ENCODE measurements at regions not wholly inside any gene's neighbourhood (a gene's known extent, or its start where the extent isn't known, plus 50 kb on each side); places are given as distances from the start of the nearest gene placed in this dataset.

GRCh38 chr4:79014230-79014629, 75.0 kb upstream of the PAQR3 start:
- no peak overlapping the region for H3K4me3 Mint-ChIP-seq
- Histone ChIP-seq H2BK5ac (ENCODE audit: insufficient read length, low read length) (no peak overlapping the region), H3K23me2 (ENCODE audit: insufficient read length, low read depth, low read length, poor library complexity, severe bottlenecking) (no peaks in the 10 kb centered on the region), H4K20me1 (ENCODE audit: control insufficient read depth, insufficient read depth, insufficient read length) (no peaks in the 10 kb centered on the region), H2BK12ac (ENCODE audit: insufficient read length, low read depth, low read length) (no peak overlapping the region), H4K91ac (ENCODE audit: insufficient read length, low read depth, low read length) (no peak overlapping the region), H3K27me3 (ENCODE audit: insufficient read depth, low read length) (no peaks in the 10 kb centered on the region), H3K79me2 (ENCODE audit: insufficient read depth, low read length) (no peaks in the 10 kb centered on the region), H3K14ac (ENCODE audit: insufficient read depth, low read length) (no peak overlapping the region), H3K9me3 (ENCODE audit: control insufficient read depth, low read depth, low read length) (no peaks in the 10 kb centered on the region), H2AK5ac (ENCODE audit: insufficient read length, low read length) (no peak overlapping the region), H3K4ac (ENCODE audit: low read depth, low read length) (no peak overlapping the region), H4K5ac (ENCODE audit: insufficient read length, low read depth, low read length) (no peak overlapping the region), H3K4me1 (ENCODE audit: insufficient read depth, low read length) (no peaks in the 10 kb centered on the region), H3K4me2 (ENCODE audit: insufficient read depth, insufficient read length, low read length) (no peak overlapping the region), H4K8ac (replicated peaks; ENCODE audit: insufficient read length, low read depth, low read length) (no peak overlapping the region), H3K79me1 (ENCODE audit: insufficient read depth, low read depth, low read length, poor library complexity, severe bottlenecking) (no peaks in the 10 kb centered on the region), H3K18ac (ENCODE audit: insufficient read length, low read depth, low read length) (no peak overlapping the region), H2BK15ac (ENCODE audit: low read depth, low read length) (no peak overlapping the region), H2BK120ac (ENCODE audit: low read depth, low read length, poor library complexity, severe bottlenecking) (no peak overlapping the region), H3K23ac (ENCODE audit: insufficient read length, low read depth, low read length) (no peak overlapping the region), H2BK20ac (ENCODE audit: low read depth, low read length, poor library complexity, severe bottlenecking) (no peak overlapping the region), H3K56ac (ENCODE audit: insufficient read length, low read depth, low read length) (no peak overlapping the region), H2AFZ (ENCODE audit: low read length) (no peak overlapping the region), H3K27ac (ENCODE audit: insufficient read length, low read depth, low read length) (no peak overlapping the region), H3K9ac (ENCODE audit: extremely low read depth, insufficient read length, low read length) (no peak overlapping the region), H3T11ph (ENCODE audit: low read length) (no peak overlapping the region)
- H3K4me1 Mint-ChIP-seq: no peaks in the 10 kb centered on the region
- no peak overlapping the region for H3K27ac Mint-ChIP-seq
- DNase-seq: no peak
- TF ChIP-seq CTCF (conservative IDR thresholded peaks at IDR 0.05): no peak
- H3K36me3 Mint-ChIP-seq (ENCODE audit: insufficient read depth in 1 of 3, low read depth in 3 of 3): peaks cover 0 to 1% (median 0%) of the 10 kb centered on the region in 3 experiments; a peak in 1 of 7 replicates
- peaks cover 0 to 2% of the 10 kb centered on the region in 2 experiments; a peak in 2 of 5 replicates for H3K9me3 Mint-ChIP-seq
- no CpG with 5 or more reads among the region's 3 CpGs for WGBS (ENCODE audit: extremely low coverage, insufficient read length, low lambda C conversion rate)
- no peaks in the 10 kb centered on the region; the same call in 1 of the 2 replicates for H3K27me3 Mint-ChIP-seq (ENCODE audit: low read depth)

Data from H9 (cell line).